Inferior parietal cortex (tissue), 1 donor: ENCODE measurements at regions not wholly inside any gene's neighbourhood (a gene's known extent, or its start where the extent isn't known, plus 50 kb on each side); places are given as distances from the start of the nearest gene placed in this dataset.

Experiments
- DNase-seq: peaks from one replicate; pipeline ENCODE4 v3.0.0-alpha.2; 2016; ENCODE audit errors: extremely low spot score

DNA sequence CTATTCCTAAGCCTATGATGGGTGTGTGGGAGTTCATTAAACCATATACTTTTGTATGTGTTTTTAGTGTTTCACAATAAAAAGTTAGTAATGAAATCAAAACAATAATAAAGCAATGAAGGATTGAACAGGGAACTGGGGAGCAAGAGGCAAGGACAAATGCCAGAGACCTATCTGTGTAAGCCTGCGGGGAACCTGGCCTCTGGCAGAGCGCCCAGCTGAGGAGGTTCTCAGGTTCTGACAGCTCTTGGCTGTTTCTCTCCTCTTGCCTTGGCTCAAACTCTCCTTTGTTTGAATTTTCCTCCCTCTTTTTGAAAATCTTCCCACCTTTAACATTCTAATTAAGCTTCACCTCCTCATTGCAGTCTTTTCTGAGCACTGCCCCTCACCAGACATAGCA is 200.0 kb upstream of the NCKAP5 start:
- no peak for DNase-seq

DNA sequence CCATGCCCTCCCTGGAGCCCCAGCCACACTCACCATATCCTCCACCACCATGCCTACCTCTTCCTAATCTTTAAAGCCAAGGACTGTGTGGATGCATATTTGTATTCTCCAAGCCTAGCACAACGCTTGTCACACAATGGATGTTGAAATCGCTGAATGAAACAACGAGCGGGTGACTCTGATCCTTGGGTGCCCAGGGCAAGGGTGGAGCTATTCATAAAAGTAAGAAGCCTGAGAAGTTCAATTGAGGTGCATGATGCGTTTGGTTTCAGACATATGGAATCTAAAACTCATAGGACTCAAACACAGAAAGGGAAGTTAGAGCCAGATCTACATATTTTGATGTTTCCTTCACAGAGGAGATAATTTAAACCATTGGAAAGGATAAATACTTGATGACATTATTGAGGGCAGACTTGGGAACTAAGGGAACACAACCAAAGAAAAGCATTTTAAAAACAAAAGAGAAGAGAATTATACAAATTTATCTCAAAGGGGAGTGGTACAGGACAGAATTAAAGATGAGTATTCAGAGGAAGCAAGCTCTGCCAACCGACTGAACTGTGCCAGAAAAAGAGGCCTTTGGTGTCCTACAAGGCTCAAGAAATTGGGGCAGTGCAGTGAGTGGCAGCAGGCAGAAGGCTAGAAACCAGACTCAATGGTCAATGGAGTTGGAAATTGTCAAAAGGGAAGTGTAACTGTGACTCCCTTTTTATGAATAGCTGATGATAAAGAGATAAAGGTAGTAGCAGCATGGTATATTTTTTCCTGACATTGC is 200.6 kb upstream of the NCKAP5 start:
- DNase-seq: no peak

DNA sequence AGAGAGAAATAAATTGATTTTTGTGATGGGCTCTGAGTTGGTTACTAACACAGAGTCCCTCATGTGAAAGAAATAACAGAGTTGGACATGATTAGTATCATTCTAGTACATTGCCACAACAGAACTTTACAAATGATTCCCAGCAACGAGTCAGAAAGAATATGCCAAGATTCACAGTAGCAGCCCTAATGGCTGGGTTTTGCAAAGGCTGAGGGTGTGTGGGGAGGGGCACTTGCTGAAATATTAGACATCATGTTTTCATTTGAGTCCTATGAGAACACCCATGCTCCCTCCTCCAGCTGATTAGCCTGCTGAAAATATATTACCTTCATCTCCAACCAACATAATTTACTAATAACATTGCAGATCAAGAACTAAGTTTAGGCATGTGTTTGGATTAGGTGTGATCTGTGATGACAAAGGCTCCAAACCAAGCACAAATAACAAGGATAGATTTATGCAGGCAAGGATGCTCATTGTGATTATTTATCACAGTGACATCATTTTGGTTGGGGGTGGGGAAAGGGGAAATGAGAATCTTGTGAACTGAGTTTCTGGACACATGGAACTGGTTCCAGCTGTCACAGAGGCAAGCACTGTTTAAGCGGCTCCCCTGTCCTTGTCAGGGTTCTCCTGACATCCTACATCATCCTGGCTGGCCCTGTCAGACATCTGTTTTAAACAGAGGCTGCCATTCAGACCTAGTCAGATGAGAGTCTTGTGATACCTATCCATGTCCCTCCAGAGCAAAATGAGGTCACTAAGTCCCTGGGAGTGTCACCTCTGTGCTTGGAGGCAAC is 205.8 kb upstream of the NCKAP5 start:
- peak; percentile 20 for DNase-seq

- DNase-seq: peak; percentile 31
Observed at GRCh38 chr2:133774654-133775015, 206.4 kb upstream of the NCKAP5 start.

- DNase-seq: no peak
Observed at GRCh38 chr2:133776936-133777573, 208.8 kb upstream of the NCKAP5 start.

DNA sequence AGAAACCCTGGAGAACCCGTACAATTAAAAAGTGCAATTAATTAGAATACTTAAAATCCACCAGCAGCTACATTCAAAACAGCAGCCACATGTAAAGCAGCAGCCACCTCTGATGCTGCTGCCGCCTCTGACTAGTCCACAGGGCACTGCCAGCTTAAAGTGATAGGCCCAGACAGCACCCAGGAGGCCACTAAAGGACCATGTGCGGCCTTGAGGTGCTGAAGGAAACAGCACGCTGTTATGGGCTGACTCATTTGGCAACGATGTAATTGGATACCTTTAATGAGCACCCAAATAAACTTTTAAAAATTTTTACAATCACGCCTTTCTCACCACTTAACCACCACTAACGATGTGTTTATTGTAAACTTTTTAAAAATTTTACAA is 209.3 kb upstream of the NCKAP5 start:
- no peak for DNase-seq

DNA sequence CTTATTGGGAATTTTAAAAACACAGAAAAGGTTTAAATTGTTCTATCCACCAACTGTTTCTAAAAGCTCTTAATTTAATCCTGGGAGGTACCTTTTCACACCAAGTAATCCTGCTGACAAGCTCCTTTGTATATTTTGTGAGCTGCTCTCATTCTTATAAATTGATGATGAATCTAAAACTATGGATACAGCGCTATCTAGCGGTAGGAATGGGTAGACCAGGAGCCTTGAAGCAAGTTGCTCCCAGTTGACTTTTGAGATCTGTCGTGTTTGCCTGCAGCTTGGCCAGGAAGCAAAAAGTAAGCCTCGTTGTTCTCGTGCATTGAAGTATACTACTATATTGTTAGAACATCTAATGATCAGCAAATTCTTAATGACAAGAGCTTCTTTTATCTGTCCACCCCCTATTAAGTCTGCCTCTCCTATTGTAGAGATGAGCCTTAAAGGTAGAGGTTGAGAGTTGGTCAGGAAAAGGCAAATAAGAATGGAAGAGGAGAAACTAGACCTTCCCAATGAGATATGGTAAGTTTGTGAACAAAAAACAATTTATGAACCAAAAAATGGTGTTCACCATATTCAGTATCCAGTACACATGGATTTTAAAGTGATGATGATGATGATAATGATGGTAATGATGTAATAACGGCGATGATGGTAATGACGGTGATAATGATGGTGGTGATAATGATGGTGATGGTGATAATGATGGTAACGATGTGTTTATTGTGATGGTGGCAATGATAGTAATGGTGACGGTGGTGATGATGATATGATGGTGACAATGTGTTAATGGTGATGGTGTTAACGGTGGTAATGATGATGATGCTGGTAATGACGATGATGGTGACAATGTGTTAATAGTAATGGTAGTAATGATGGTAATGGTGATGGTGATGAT is 212.1 kb upstream of the NCKAP5 start:
- DNase-seq: peak; percentile 95

GRCh38 chr2:133780997-133781513 is 212.8 kb upstream of the NCKAP5 start:
- DNase-seq: no peak

DNA sequence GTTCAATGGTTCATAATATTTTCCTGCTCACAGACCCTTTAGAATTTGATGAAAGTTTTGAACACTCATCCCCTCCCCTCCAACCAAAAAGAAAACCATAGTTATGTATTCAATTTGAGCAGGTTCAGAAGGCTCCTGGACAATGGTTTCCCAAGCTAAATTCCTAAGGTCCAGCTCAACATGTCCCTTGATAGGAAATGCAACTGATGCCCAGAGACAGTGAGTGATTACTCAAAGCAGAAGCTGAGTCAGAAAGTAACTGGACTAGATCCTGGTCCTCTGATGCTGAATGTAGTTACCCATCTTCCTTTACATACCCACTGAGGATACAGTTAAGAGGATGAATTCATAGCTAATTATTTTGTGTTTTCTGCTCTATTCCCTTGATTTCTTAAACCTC is 218.9 kb upstream of the NCKAP5 start:
- no peak for DNase-seq

- DNase-seq: no peak
Observed at GRCh38 chr2:133787651-133788050, 219.4 kb upstream of the NCKAP5 start.

DNA sequence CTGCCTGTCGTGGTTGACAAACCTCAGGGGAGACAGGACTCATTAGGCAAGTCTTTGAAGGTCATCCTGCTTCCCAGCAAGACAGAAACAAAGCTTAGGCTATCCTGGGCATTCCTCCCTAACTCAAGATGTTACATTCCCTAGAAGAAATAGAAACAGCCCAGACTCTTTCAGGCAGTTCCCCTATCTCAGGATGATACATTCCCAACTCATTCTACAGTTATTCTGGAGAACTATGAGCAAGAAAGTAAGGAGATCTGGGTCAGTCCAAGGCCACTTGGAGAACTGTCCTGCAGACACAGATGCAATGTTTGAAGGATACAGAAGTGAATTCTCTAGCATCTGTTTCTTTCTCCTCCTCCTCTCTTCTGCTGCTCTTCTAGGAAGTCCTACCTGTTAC is 220.1 kb upstream of the NCKAP5 start:
- no peak for DNase-seq

GRCh38 chr2:133789743-133790142 is 221.5 kb upstream of the NCKAP5 start:
- no peak for DNase-seq

- DNase-seq: no peak
Observed at GRCh38 chr2:133790711-133791110, 222.4 kb upstream of the NCKAP5 start.

DNA sequence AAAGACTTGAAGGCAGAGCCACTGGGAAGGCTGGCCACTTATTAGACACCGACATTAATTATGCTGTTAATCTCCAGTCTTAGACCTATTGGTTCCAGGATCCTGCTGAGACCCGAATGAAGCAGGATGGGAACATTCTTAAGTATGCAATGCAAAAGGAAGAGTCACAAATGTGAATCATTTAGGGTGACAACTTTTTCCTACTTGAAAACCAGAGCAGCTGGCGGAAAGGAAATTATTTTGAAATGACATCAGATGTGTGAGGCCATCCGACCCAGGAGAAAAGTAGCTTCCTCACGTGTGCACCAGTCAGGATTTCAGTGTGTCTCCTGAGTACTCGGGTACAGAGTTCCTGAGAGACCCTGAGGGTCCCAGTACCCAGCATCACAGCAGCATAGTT is 222.9 kb upstream of the NCKAP5 start:
- no peak for DNase-seq

DNA sequence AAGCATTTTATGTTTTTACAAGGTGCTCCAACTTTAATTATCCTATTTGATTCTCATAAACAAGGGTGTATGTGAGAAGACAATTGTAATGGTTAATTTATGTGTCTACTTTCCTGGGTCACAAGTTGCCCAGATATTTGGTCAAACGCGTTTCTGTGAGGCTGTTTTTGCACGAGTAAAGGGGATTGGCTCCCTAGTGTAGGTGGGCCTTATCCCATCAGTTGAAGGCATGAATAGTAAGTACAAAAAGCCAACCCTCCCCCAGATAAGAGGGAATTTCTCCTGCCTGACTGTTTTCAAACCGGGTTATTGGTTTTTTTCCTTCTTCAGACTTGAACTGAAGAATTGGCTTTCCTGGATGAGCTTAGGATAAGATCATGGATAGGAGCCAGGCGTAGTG is 224.0 kb upstream of the NCKAP5 start:
- DNase-seq: no peak

DNA sequence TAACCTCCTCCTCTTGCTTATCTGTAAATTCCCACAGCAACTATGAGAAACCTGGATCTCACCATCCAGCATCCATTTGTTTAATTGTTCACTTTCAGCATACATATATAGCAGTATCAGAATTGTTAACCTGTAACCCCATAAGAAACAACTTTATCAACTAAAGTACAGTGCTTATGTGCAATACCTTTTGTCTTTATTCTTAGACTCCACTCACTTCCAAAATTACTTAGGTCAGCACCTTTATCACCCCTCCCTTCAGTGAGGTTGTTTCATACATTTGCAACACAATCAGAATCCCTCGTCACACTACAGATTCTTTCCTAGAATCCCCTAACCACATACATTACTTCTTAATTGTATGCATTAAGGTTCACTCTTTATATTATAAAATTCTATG is 225.9 kb upstream of the NCKAP5 start:
- DNase-seq: no peak

DNA sequence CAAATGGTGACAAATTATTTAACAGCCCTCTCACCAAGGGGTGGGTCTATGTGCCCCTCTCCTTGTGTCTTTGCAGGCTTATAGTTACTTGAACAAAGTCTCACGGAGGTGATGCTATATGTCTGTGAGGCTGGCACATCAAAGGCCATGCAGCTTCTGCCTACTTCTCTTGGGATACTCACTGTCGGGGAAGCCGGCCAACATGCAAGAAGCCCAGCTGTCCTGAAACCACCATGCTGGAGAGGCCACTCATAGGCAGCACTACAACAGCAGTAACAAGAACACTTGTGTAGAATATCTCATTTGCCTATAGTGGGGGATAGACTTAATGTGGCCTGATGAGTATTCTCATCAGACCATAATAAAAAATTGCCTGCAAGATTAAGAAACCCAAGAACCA is 233.7 kb upstream of the NCKAP5 start:
- no peak for DNase-seq

DNA sequence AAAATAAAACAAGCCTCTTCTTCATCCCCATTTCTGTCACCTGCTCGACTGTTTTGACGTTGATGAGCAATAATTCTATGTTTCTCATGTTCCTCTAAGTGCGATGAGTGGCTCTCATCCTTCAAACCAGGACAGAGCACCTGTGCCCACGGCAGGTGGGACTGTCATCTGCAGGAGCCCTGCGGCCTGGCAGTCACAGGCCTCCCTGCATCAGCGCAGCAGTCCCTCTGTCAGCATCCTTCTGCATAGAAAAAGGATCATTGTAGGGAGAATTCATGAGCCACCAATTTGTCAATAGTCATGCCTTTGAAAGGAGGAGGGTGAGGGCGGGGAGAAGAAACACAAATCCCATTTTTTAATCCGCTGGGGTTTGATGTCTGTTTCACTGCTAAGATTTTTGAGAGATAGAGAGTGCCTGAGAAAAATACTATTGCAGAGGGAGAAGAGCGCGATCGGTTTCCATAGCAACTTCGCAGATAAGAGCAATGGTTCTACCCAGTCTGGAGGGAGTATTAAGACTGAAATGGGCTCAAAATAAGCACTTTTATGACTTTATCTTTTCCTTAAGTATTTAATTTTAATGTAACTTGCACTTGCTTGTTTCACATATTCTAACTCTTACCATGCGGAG is 234.3 kb upstream of the NCKAP5 start:
- DNase-seq: no peak

DNA sequence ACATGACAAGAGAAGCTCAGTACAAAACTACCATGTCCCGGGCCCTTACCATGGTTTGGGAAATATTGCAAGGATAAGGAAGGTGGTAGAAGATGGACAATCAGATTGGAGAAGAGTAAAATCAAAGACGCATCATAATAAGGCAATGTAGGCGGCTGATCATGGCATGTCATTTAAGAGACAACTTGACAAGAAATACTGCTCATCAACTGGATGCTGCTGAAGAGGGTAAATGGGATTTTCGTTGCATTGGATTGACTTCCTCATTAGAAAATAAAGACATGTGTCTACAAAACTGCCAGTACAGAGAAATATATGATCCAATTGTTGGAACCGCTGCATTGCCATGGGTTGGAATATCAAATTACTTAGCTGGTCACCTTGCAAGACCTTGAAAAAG is 238.3 kb upstream of the NCKAP5 start:
- no peak for DNase-seq

- DNase-seq: no peak
Observed at GRCh38 chr2:133809485-133809884, 241.2 kb upstream of the NCKAP5 start.

DNA sequence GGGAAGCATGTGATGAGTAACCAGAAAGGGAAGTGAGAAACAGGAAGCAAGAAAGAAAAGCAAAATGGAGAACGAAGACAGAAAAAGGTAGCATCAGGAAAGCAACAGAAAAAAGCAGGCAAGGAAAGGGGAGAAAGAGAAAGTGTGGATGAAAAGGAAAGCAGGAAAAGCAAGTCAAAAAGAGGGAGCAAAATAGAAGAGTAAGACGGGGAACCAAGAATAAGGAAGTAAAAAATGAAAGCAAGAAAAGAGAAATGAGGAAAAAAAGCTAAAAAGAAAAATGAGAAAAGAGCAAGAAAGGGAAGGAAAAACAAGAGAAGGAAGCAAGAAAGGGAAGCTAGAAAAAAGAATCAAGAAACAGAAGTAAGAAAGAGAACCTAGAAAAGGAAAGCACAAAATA is 242.3 kb upstream of the NCKAP5 start:
- no peak for DNase-seq
